ENCODE measurements at regions not wholly inside any gene's neighbourhood (a gene's known extent, or its start where the extent isn't known, plus 50 kb on each side); places are given as distances from the start of the nearest gene placed in this dataset.

- no peak for DNase-seq (ENCODE audit: low read depth)
These were observed 62.6 kb upstream of the KITLG start for GRCh38 chr12:88642675-88643431.

- DNase-seq (ENCODE audit: low read depth): no peak
These were observed 58.9 kb upstream of the KITLG start for GRCh38 chr12:88638966-88639760.

DNA sequence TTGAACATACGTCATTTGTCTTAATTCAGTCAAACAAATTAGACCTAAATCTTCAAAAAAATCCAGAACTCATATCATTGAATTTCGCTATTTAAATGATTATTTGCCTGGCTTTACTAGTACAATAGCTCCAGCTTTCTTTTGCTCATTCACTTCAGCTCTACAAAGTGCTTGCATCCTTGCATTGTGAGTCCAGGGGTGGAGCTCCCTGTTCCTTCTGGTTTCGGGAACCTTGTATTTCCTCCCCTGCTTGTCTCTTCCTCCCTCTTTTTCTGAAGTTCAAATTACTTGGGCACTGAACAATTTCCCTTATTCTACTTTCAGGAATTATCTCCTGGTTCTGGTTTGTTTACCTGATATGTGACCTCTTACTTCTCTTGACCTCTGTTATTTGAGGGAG, 58.1 kb upstream of the KITLG start:
- DNase-seq (ENCODE audit: low read depth): no peak

GRCh38 chr12:88634008-88634407, 53.7 kb upstream of the KITLG start:
- no peak for DNase-seq (ENCODE audit: low read depth)

- no peak for DNase-seq (ENCODE audit: low read depth)
These were observed 53.0 kb upstream of the KITLG start for GRCh38 chr12:88633312-88633711.

- DNase-seq (ENCODE audit: low read depth): no peak
These were observed 50.3 kb upstream of the KITLG start for GRCh38 chr12:88630561-88630960.

All from forelimb muscle (tissue), 1 donor.